ENCODE measurements at regions not wholly inside any gene's neighbourhood (a gene's known extent, or its start where the extent isn't known, plus 50 kb on each side); places are given as distances from the start of the nearest gene placed in this dataset.

GRCh38 chr10:84695902-84696301 lies 367.5 kb downstream of the CCSER2 start:
- no peak for TF ChIP-seq CTCF (IDR thresholded peaks at IDR 0.05; ENCODE audit: borderline replicate concordance, control extremely low read depth, extremely low read depth, insufficient read depth, missing control alignments)
- no peak for DNase-seq (ENCODE audit: low spot score)
- in situ Hi-C loops (cut with MboI; ENCODE audit: low sequenced_read_pairs, unreplicated experiment), result no loop called here

- DNase-seq (ENCODE audit: low spot score), result no peak
- TF ChIP-seq CTCF (IDR thresholded peaks at IDR 0.05; ENCODE audit: borderline replicate concordance, control extremely low read depth, extremely low read depth, insufficient read depth, missing control alignments), result no peak
- in situ Hi-C loops (cut with MboI; ENCODE audit: low sequenced_read_pairs, unreplicated experiment), result no loop called here
Observed at GRCh38 chr10:84696610-84697009, 368.2 kb downstream of the CCSER2 start.

GRCh38 chr10:84698989-84699388 lies 370.6 kb downstream of the CCSER2 start:
- in situ Hi-C loops (cut with MboI; ENCODE audit: low sequenced_read_pairs, unreplicated experiment), result no loop called here
- no peak for TF ChIP-seq CTCF (IDR thresholded peaks at IDR 0.05; ENCODE audit: borderline replicate concordance, control extremely low read depth, extremely low read depth, insufficient read depth, missing control alignments)
- no peak for DNase-seq (ENCODE audit: low spot score)

GRCh38 chr10:84700668-84701369 lies 372.4 kb downstream of the CCSER2 start:
- DNase-seq (ENCODE audit: low spot score), result no peak
- in situ Hi-C loops (cut with MboI; ENCODE audit: low sequenced_read_pairs, unreplicated experiment), result no loop called here
- TF ChIP-seq CTCF (IDR thresholded peaks at IDR 0.05; ENCODE audit: borderline replicate concordance, control extremely low read depth, extremely low read depth, insufficient read depth, missing control alignments), result no peak

GRCh38 chr10:84701370-84701720 lies 373.0 kb downstream of the CCSER2 start:
- no peak for DNase-seq (ENCODE audit: low spot score)
- in situ Hi-C loops (cut with MboI; ENCODE audit: low sequenced_read_pairs, unreplicated experiment), result no loop called here
- TF ChIP-seq CTCF (IDR thresholded peaks at IDR 0.05; ENCODE audit: borderline replicate concordance, control extremely low read depth, extremely low read depth, insufficient read depth, missing control alignments), result no peak

- TF ChIP-seq CTCF (IDR thresholded peaks at IDR 0.05; ENCODE audit: borderline replicate concordance, control extremely low read depth, extremely low read depth, insufficient read depth, missing control alignments), result no peak
- in situ Hi-C loops (cut with MboI; ENCODE audit: low sequenced_read_pairs, unreplicated experiment), result no loop called here
- no peak for DNase-seq (ENCODE audit: low spot score)
Observed at GRCh38 chr10:84704101-84704500, 375.7 kb downstream of the CCSER2 start.

Data from GM13976 (cell line).